ENCODE measurements at regions not wholly inside any gene's neighbourhood (a gene's known extent, or its start where the extent isn't known, plus 50 kb on each side); places are given as distances from the start of the nearest gene placed in this dataset.

- no peaks in the 10 kb centered on the region for H3K9me3 ChIP-seq (ENCODE audit: control insufficient read depth, low read length)
- H3K36me3 ChIP-seq (ENCODE audit: control insufficient read depth, insufficient read depth, low read length): no peaks in the 10 kb centered on the region
- 75 to 100% methylated on average over 1 of the region's 1 CpG for WGBS, 2 experiments (ENCODE audit: insufficient coverage in 2 of 2)
- no peaks in the 10 kb centered on the region for H3K4me1 ChIP-seq (ENCODE audit: control insufficient read depth, insufficient read depth, low read length, poor library complexity, severe bottlenecking)
- no peak overlapping the region for H3K27ac ChIP-seq (ENCODE audit: low read depth, low read length, severe bottlenecking)
- H3K4me3 ChIP-seq (ENCODE audit: extremely low read depth, insufficient read depth, low read length, poor library complexity, severe bottlenecking): no peak overlapping the region
Measured at GRCh38 chr5:111914966-111915636, 158.1 kb upstream of the NREP start.

GRCh38 chr5:111902436-111902835 lies 145.4 kb upstream of the NREP start:
- Histone ChIP-seq H3K9me3 (ENCODE audit: control insufficient read depth, low read length) (no peaks in the 10 kb centered on the region), H3K4me3 (ENCODE audit: extremely low read depth, insufficient read depth, low read length, poor library complexity, severe bottlenecking) (no peak overlapping the region), H3K4me1 (ENCODE audit: control insufficient read depth, insufficient read depth, low read length, poor library complexity, severe bottlenecking) (no peaks in the 10 kb centered on the region), H3K27ac (ENCODE audit: low read depth, low read length, severe bottlenecking) (no peak overlapping the region), H3K36me3 (ENCODE audit: control insufficient read depth, insufficient read depth, low read length) (no peaks in the 10 kb centered on the region)
- 83 to 93% methylated on average over 3 of the region's 5 CpGs for WGBS, 2 experiments (ENCODE audit: insufficient coverage in 2 of 2)

- H3K27ac ChIP-seq (ENCODE audit: low read depth, low read length, severe bottlenecking): no peak overlapping the region
- H3K4me1 ChIP-seq (ENCODE audit: control insufficient read depth, insufficient read depth, low read length, poor library complexity, severe bottlenecking): no peaks in the 10 kb centered on the region
- no peaks in the 10 kb centered on the region for H3K36me3 ChIP-seq (ENCODE audit: control insufficient read depth, insufficient read depth, low read length)
- WGBS, 2 experiments (ENCODE audit: insufficient coverage in 2 of 2): 100% methylated on average over 1 of the region's 2 CpGs; no CpG with 5 or more reads in 1 of the 2 experiments
- H3K4me3 ChIP-seq (ENCODE audit: extremely low read depth, insufficient read depth, low read length, poor library complexity, severe bottlenecking): no peak overlapping the region
- no peaks in the 10 kb centered on the region for H3K9me3 ChIP-seq (ENCODE audit: control insufficient read depth, low read length)
Measured at GRCh38 chr5:111901296-111901695, 144.3 kb upstream of the NREP start.

GRCh38 chr5:111892949-111893348 lies 136.0 kb upstream of the NREP start:
- H3K9me3 ChIP-seq (ENCODE audit: control insufficient read depth, low read length): no peaks in the 10 kb centered on the region
- 50% methylated on average over 1 of the region's 1 CpG; no CpG with 5 or more reads in 1 of the 2 experiments for WGBS, 2 experiments (ENCODE audit: insufficient coverage in 2 of 2)
- H3K4me3 ChIP-seq (ENCODE audit: extremely low read depth, insufficient read depth, low read length, poor library complexity, severe bottlenecking): no peak overlapping the region
- no peaks in the 10 kb centered on the region for H3K4me1 ChIP-seq (ENCODE audit: control insufficient read depth, insufficient read depth, low read length, poor library complexity, severe bottlenecking)
- no peak overlapping the region for H3K27ac ChIP-seq (ENCODE audit: low read depth, low read length, severe bottlenecking)
- no peaks in the 10 kb centered on the region for H3K36me3 ChIP-seq (ENCODE audit: control insufficient read depth, insufficient read depth, low read length)

GRCh38 chr5:111887706-111888105 lies 130.7 kb upstream of the NREP start:
- Histone ChIP-seq H3K9me3 (ENCODE audit: control insufficient read depth, low read length) (no peaks in the 10 kb centered on the region), H3K27ac (ENCODE audit: low read depth, low read length, severe bottlenecking) (no peak overlapping the region), H3K4me1 (ENCODE audit: control insufficient read depth, insufficient read depth, low read length, poor library complexity, severe bottlenecking) (no peaks in the 10 kb centered on the region), H3K4me3 (ENCODE audit: extremely low read depth, insufficient read depth, low read length, poor library complexity, severe bottlenecking) (no peak overlapping the region), H3K36me3 (ENCODE audit: control insufficient read depth, insufficient read depth, low read length) (no peaks in the 10 kb centered on the region)
- WGBS, 2 experiments (ENCODE audit: insufficient coverage in 2 of 2): 68 to 80% methylated on average over 1 to 2 of the region's 2 CpGs

GRCh38 chr5:111869681-111870080 lies 112.7 kb upstream of the NREP start:
- Histone ChIP-seq H3K36me3 (ENCODE audit: control insufficient read depth, insufficient read depth, low read length) (no peaks in the 10 kb centered on the region), H3K4me1 (ENCODE audit: control insufficient read depth, insufficient read depth, low read length, poor library complexity, severe bottlenecking) (no peaks in the 10 kb centered on the region), H3K27ac (ENCODE audit: low read depth, low read length, severe bottlenecking) (no peak overlapping the region), H3K4me3 (ENCODE audit: extremely low read depth, insufficient read depth, low read length, poor library complexity, severe bottlenecking) (no peak overlapping the region), H3K9me3 (ENCODE audit: control insufficient read depth, low read length) (no peaks in the 10 kb centered on the region)
- WGBS, 2 experiments (ENCODE audit: insufficient coverage in 2 of 2): 82 to 92% methylated on average over 1 of the region's 2 CpGs

GRCh38 chr5:111865356-111865755 lies 108.4 kb upstream of the NREP start:
- no peak overlapping the region for H3K4me3 ChIP-seq (ENCODE audit: extremely low read depth, insufficient read depth, low read length, poor library complexity, severe bottlenecking)
- no peaks in the 10 kb centered on the region for H3K36me3 ChIP-seq (ENCODE audit: control insufficient read depth, insufficient read depth, low read length)
- H3K4me1 ChIP-seq (ENCODE audit: control insufficient read depth, insufficient read depth, low read length, poor library complexity, severe bottlenecking): no peaks in the 10 kb centered on the region
- H3K9me3 ChIP-seq (ENCODE audit: control insufficient read depth, low read length): no peaks in the 10 kb centered on the region
- 100% methylated on average over 1 to 2 of the region's 3 CpGs for WGBS, 2 experiments (ENCODE audit: insufficient coverage in 2 of 2)
- H3K27ac ChIP-seq (ENCODE audit: low read depth, low read length, severe bottlenecking): no peak overlapping the region

GRCh38 chr5:111863801-111864200 lies 106.8 kb upstream of the NREP start:
- WGBS, 2 experiments (ENCODE audit: insufficient coverage in 2 of 2): 100% methylated on average over 1 of the region's 1 CpG; no CpG with 5 or more reads in 1 of the 2 experiments
- Histone ChIP-seq H3K27ac (ENCODE audit: low read depth, low read length, severe bottlenecking) (no peak overlapping the region), H3K36me3 (ENCODE audit: control insufficient read depth, insufficient read depth, low read length) (no peaks in the 10 kb centered on the region), H3K4me1 (ENCODE audit: control insufficient read depth, insufficient read depth, low read length, poor library complexity, severe bottlenecking) (no peaks in the 10 kb centered on the region), H3K4me3 (ENCODE audit: extremely low read depth, insufficient read depth, low read length, poor library complexity, severe bottlenecking) (no peak overlapping the region), H3K9me3 (ENCODE audit: control insufficient read depth, low read length) (no peaks in the 10 kb centered on the region)

GRCh38 chr5:111859533-111860270 lies 102.7 kb upstream of the NREP start:
- 75 to 100% methylated on average over 1 of the region's 4 CpGs for WGBS, 2 experiments (ENCODE audit: insufficient coverage in 2 of 2)
- Histone ChIP-seq H3K27ac (ENCODE audit: low read depth, low read length, severe bottlenecking) (no peak overlapping the region), H3K36me3 (ENCODE audit: control insufficient read depth, insufficient read depth, low read length) (no peaks in the 10 kb centered on the region), H3K9me3 (ENCODE audit: control insufficient read depth, low read length) (no peaks in the 10 kb centered on the region), H3K4me3 (ENCODE audit: extremely low read depth, insufficient read depth, low read length, poor library complexity, severe bottlenecking) (no peak overlapping the region), H3K4me1 (ENCODE audit: control insufficient read depth, insufficient read depth, low read length, poor library complexity, severe bottlenecking) (peaks cover 11% of the 10 kb centered on the region)

GRCh38 chr5:111859031-111859430 lies 102.0 kb upstream of the NREP start:
- Histone ChIP-seq H3K36me3 (ENCODE audit: control insufficient read depth, insufficient read depth, low read length) (no peaks in the 10 kb centered on the region), H3K27ac (ENCODE audit: low read depth, low read length, severe bottlenecking) (no peak overlapping the region), H3K4me1 (ENCODE audit: control insufficient read depth, insufficient read depth, low read length, poor library complexity, severe bottlenecking) (peaks cover 11% of the 10 kb centered on the region), H3K4me3 (ENCODE audit: extremely low read depth, insufficient read depth, low read length, poor library complexity, severe bottlenecking) (no peak overlapping the region), H3K9me3 (ENCODE audit: control insufficient read depth, low read length) (no peaks in the 10 kb centered on the region)

GRCh38 chr5:111857623-111858022 lies 100.6 kb upstream of the NREP start:
- no peaks in the 10 kb centered on the region for H3K9me3 ChIP-seq (ENCODE audit: control insufficient read depth, low read length)
- H3K4me1 ChIP-seq (ENCODE audit: control insufficient read depth, insufficient read depth, low read length, poor library complexity, severe bottlenecking): peaks cover 11% of the 10 kb centered on the region
- H3K36me3 ChIP-seq (ENCODE audit: control insufficient read depth, insufficient read depth, low read length): no peaks in the 10 kb centered on the region
- H3K27ac ChIP-seq (ENCODE audit: low read depth, low read length, severe bottlenecking): no peak overlapping the region
- H3K4me3 ChIP-seq (ENCODE audit: extremely low read depth, insufficient read depth, low read length, poor library complexity, severe bottlenecking): no peak overlapping the region

Measured in mesodermal cell (in vitro differentiated cells).